ENCODE measurements at regions not wholly inside any gene's neighbourhood (a gene's known extent, or its start where the extent isn't known, plus 50 kb on each side); places are given as distances from the start of the nearest gene placed in this dataset.

DNA sequence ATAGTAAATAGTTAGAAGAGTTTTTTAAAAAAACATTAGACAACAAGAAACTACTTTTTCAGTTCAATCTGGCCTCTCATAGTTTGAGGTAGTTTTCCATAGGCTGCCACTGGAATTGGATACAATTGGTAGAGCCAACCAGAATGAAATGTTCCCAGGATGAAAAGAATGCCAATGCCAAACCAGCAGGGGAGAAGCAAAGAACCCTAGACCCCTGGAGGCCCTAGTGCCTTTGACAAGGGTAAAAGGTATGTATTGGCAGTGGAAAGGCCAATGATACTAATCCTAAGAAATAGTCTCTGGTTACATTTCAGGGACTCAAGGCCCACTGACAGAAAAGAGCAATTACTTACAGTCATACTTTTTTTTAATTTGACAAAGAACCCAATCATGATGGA lies 77.4 kb upstream of the SEM1 start:
- no peak overlapping the region for H2AK9ac ChIP-seq (replicated peaks; ENCODE audit: low read depth, low read length, poor library complexity)
- TF ChIP-seq POLR2A (IDR thresholded peaks at IDR 0.05; ENCODE audit: low read depth, low read length) (no peak), RFX5 (IDR thresholded peaks at IDR 0.05; ENCODE audit: low read depth, low read length) (no peak), MAFK (IDR thresholded peaks at IDR 0.05; ENCODE audit: low read depth, low read length) (no peak)
- dilution Hi-C loops (cut with HindIII; ENCODE audit: low sequenced_read_pairs, unreplicated experiment) (no loop called here), in situ Hi-C loops (cut with MboI; ENCODE audit: low sequenced_read_pairs) (no loop called here), intact Hi-C loops (cut with micrococcal nuclease) (no loop called here)
- no peak overlapping the region for H4K91ac ChIP-seq (ENCODE audit: insufficient read depth, low read depth, low read length)
- BruUV-seq (replicated peaks), result no TSS peak
- no peak overlapping the region for H4K5ac ChIP-seq (ENCODE audit: low read depth, low read length)
- POLR2A ChIA-PET (ENCODE audit: unreplicated experiment), result no interaction called here
- no peaks in the 10 kb centered on the region for H3K36me3 ChIP-seq (ENCODE audit: control insufficient read depth, insufficient read depth, low read length)
- no peaks in the 10 kb centered on the region for H3K27me3 ChIP-seq (ENCODE audit: control insufficient read depth, insufficient read depth, low read length)
- no peak overlapping the region for H3K27ac ChIP-seq (ENCODE audit: insufficient read depth, low read length)
- no peak overlapping the region for H3K23ac ChIP-seq (ENCODE audit: low read depth, low read length)
- no peak overlapping the region for H2BK5ac ChIP-seq (ENCODE audit: low read depth, low read length, poor library complexity, severe bottlenecking)
- H3K9me1 ChIP-seq (ENCODE audit: insufficient read depth, low read length), result no peaks in the 10 kb centered on the region
- H3K4me2 ChIP-seq (ENCODE audit: low read depth, low read length), result no peak overlapping the region
- H3K9me3 ChIP-seq (ENCODE audit: control insufficient read depth, insufficient read depth, low read length), result no peaks in the 10 kb centered on the region
- H3K18ac ChIP-seq (ENCODE audit: low read depth, low read length), result no peak overlapping the region
- no peak overlapping the region for H3K14ac ChIP-seq (replicated peaks; ENCODE audit: low read depth, low read length)
- no peaks in the 10 kb centered on the region for H4K20me1 ChIP-seq (ENCODE audit: insufficient read depth, low read length)
- no peak overlapping the region for H2BK20ac ChIP-seq (ENCODE audit: low read depth, low read length)
- H3K79me1 ChIP-seq (ENCODE audit: low read depth in 1 of 2, low read length in 2 of 2), result no peaks in the 10 kb centered on the region
- ATAC-seq (ENCODE audit: low read depth), result no peak
- H3K9ac ChIP-seq (ENCODE audit: low read depth, low read length), result no peak overlapping the region
- CTCF ChIA-PET, result no interaction called here
- no peak overlapping the region for H3K56ac ChIP-seq (ENCODE audit: extremely low read depth, insufficient read depth, low read length)
- H2BK120ac ChIP-seq (ENCODE audit: low read depth, low read length), result no peak overlapping the region
- H3K4me1 ChIP-seq (ENCODE audit: control insufficient read depth, insufficient read depth, low read length), result no peaks in the 10 kb centered on the region
- no peak for DNase-seq
- H2AK5ac ChIP-seq (ENCODE audit: low read depth, low read length), result no peak overlapping the region
- H3K4me3 ChIP-seq (ENCODE audit: insufficient read depth, low read depth, low read length), result no peak overlapping the region
- H2BK15ac ChIP-seq (ENCODE audit: low read depth, low read length), result no peak overlapping the region
- H3K4ac ChIP-seq (ENCODE audit: low read depth, low read length), result no peak overlapping the region
- H2AFZ ChIP-seq (replicated peaks; ENCODE audit: low read length, poor library complexity), result no peak overlapping the region
- no peak overlapping the region for H4K8ac ChIP-seq (ENCODE audit: low read depth in 2 of 2, low read length in 2 of 2)
